ENCODE measurements at regions not wholly inside any gene's neighbourhood (a gene's known extent, or its start where the extent isn't known, plus 50 kb on each side); places are given as distances from the start of the nearest gene placed in this dataset.
"Not testable (repeated sequence)": the region's sequence is repeated elsewhere in the genome, so short reads cannot be mapped to it uniquely, and the experiment has no call there.

GRCh38 chr3:35921718-35922117 lies 282.4 kb downstream of the ARPP21 start:
- in situ Hi-C loops (cut with MboI; ENCODE audit: low sequenced_read_pairs, unreplicated experiment) = no loop called here
- no peak for DNase-seq (ENCODE audit: low spot score)
- TF ChIP-seq, protein P1, sequence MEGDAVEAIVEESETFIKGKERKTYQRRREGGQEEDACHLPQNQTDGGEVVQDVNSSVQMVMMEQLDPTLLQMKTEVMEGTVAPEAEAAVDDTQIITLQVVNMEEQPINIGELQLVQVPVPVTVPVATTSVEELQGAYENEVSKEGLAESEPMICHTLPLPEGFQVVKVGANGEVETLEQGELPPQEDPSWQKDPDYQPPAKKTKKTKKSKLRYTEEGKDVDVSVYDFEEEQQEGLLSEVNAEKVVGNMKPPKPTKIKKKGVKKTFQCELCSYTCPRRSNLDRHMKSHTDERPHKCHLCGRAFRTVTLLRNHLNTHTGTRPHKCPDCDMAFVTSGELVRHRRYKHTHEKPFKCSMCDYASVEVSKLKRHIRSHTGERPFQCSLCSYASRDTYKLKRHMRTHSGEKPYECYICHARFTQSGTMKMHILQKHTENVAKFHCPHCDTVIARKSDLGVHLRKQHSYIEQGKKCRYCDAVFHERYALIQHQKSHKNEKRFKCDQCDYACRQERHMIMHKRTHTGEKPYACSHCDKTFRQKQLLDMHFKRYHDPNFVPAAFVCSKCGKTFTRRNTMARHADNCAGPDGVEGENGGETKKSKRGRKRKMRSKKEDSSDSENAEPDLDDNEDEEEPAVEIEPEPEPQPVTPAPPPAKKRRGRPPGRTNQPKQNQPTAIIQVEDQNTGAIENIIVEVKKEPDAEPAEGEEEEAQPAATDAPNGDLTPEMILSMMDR (IDR thresholded peaks at IDR 0.05; ENCODE audit: borderline replicate concordance, control extremely low read depth, extremely low read depth, insufficient read depth, missing control alignments) = no peak

DNA sequence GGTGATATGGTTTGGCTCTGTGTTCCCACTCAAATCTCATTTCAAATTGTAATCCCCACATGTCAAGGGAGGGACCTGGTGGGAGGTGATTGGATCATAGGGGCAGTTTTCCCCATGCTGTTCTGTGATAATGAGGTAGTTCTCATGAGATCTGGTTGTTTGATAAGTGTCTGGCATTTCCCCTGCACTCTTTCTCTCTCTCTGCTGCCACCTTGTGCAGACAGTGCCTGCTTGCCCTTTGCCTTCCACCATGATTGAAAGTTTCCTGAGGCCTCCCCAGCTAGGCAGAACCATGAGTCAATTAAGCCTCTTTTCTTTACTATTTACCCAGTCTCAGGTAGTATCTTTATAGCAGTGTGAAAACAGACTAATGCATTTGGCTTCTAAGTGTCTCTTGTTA lies 284.7 kb downstream of the ARPP21 start:
- TF ChIP-seq, protein P1 (IDR thresholded peaks at IDR 0.05; ENCODE audit: borderline replicate concordance, control extremely low read depth, extremely low read depth, insufficient read depth, missing control alignments) = peak; percentile 27

DNA sequence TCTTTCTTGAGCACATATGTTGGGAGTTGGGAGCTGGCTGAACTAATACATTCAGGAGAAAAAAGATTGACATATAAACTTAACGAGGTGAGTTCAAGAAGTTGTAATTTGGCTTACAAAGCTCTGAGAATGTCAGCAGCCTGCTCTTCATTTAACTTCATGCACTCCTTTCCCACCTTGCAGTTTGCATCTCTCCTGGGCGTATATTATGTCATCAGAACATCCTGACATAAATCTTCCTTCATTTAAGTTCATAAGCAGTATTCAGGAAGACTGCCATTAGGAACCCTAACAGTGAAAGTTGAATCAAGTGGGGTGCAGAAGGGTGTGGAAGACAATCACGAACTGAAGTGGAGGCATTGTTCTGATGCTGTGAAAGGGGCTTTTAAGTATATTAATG lies 288.1 kb downstream of the ARPP21 start:
- no peak for DNase-seq (ENCODE audit: low spot score)
- in situ Hi-C loops (cut with MboI; ENCODE audit: low sequenced_read_pairs, unreplicated experiment) = no loop called here
- TF ChIP-seq, protein P1 (IDR thresholded peaks at IDR 0.05; ENCODE audit: borderline replicate concordance, control extremely low read depth, extremely low read depth, insufficient read depth, missing control alignments) = no peak

More for the DNA sequence above, 284.7 kb downstream of the ARPP21 start:
- in situ Hi-C loops (cut with MboI; ENCODE audit: low sequenced_read_pairs, unreplicated experiment); DNase-seq (ENCODE audit: low spot score): not testable (repeated sequence)

- TF ChIP-seq, protein P1 (IDR thresholded peaks at IDR 0.05; ENCODE audit: borderline replicate concordance, control extremely low read depth, extremely low read depth, insufficient read depth, missing control alignments) = no peak
- in situ Hi-C loops (cut with MboI; ENCODE audit: low sequenced_read_pairs, unreplicated experiment) = no loop called here
- no peak for DNase-seq (ENCODE audit: low spot score)
Observed at GRCh38 chr3:35929158-35929557, 289.8 kb downstream of the ARPP21 start.

GRCh38 chr3:35931867-35932266 lies 292.5 kb downstream of the ARPP21 start:
- no peak for DNase-seq (ENCODE audit: low spot score)
- in situ Hi-C loops (cut with MboI; ENCODE audit: low sequenced_read_pairs, unreplicated experiment) = no loop called here
- TF ChIP-seq, protein P1 (IDR thresholded peaks at IDR 0.05; ENCODE audit: borderline replicate concordance, control extremely low read depth, extremely low read depth, insufficient read depth, missing control alignments) = no peak

DNA sequence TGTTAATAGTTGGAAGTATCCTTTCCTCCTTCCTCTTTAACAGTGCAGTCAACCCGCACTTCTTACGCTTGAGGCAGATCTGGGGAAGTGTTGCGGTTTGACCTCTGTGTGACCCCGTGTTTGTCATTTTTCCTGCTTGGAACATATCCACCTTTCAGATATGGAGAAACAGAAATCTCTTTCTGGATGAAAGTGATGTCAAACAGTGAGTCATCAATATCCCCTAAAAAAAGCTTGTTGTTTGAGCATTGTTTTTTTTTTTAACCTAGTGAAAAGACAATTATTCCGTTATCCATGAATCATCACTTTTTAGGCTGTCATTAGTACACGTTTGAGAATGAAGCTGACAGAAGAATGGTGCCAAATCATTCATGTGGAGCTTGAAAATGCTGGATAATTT lies 293.7 kb downstream of the ARPP21 start:
- in situ Hi-C loops (cut with MboI; ENCODE audit: low sequenced_read_pairs, unreplicated experiment) = no loop called here
- DNase-seq (ENCODE audit: low spot score) = no peak
- TF ChIP-seq, protein P1 (IDR thresholded peaks at IDR 0.05; ENCODE audit: borderline replicate concordance, control extremely low read depth, extremely low read depth, insufficient read depth, missing control alignments) = no peak

DNA sequence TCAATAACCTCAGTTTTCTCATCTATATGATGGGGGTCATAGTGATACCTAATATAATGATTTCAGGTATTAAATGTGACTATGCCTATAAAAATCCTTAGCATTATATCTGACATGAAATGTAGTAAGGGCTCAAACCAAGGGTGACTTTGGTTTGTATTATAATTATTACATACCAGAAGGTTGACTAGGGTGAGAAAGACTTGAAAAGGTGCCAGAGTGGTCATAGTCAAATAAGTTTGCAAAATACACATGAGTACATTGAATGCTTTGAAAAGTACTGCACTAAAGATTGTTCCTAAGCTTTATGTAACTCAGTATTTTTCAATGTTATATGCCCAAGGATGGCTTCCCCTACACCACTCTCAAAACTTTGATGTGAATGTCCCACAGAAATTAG lies 297.2 kb downstream of the ARPP21 start:
- TF ChIP-seq, protein P1 (IDR thresholded peaks at IDR 0.05; ENCODE audit: borderline replicate concordance, control extremely low read depth, extremely low read depth, insufficient read depth, missing control alignments) = no peak
- in situ Hi-C loops (cut with MboI; ENCODE audit: low sequenced_read_pairs, unreplicated experiment) = no loop called here
- no peak for DNase-seq (ENCODE audit: low spot score)
